ENCODE measurements at regions not wholly inside any gene's neighbourhood (a gene's known extent, or its start where the extent isn't known, plus 50 kb on each side); places are given as distances from the start of the nearest gene placed in this dataset.

GRCh38 chrX:128504496-128504895, 452.3 kb upstream of the ACTRT1 start:
- H3K4me3 ChIP-seq (ENCODE audit: low read depth, low read length): no peak overlapping the region
- DNase-seq (ENCODE audit: low read depth): no peak
- TF ChIP-seq CTCF (IDR thresholded peaks at IDR 0.05; ENCODE audit: insufficient read depth, low read depth, low read length): no peak

DNA sequence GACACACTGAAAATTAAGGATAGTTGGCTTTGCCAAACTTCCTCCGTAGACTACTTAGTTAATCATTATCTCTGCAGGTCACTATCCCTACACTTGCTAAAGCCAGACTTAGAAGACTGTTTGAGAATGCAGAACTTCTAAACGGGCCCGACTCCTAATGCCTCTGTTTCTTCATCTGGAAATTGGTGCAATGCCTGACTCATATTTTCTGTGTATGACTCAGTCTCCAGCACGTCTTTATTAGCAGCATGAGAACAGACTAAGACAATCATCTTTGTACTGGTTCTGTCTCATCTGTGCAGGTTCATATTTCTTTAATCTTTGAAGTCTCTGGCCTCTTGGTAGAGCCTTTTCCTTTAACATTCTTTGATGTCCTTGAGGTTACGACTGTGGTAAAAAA, 411.9 kb upstream of the ACTRT1 start:
- no peak overlapping the region for H3K4me3 ChIP-seq (ENCODE audit: low read depth, low read length)
- no peak for TF ChIP-seq CTCF (IDR thresholded peaks at IDR 0.05; ENCODE audit: insufficient read depth, low read depth, low read length)
- DNase-seq (ENCODE audit: low read depth): no peak

DNA sequence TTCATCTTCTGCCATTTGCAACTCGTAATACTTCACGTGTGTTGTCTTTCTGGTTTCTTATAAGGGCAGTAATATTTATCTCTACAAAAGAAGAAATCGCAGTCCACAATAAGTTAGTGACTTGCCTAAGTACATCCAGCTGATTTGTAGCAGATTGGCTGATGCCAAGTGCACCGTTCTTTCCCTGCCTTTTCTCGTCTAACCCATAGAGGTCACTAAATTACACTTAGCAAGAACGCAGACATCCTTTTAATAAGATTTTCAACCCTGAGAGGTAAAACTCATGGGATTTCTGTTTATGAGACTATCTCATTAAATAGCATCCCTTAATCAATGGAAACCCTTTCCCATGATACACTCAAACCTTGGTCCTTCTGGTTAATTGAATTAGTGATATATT, 408.6 kb upstream of the ACTRT1 start:
- no peak for TF ChIP-seq CTCF (IDR thresholded peaks at IDR 0.05; ENCODE audit: insufficient read depth, low read depth, low read length)
- no peak for DNase-seq (ENCODE audit: low read depth)

DNA sequence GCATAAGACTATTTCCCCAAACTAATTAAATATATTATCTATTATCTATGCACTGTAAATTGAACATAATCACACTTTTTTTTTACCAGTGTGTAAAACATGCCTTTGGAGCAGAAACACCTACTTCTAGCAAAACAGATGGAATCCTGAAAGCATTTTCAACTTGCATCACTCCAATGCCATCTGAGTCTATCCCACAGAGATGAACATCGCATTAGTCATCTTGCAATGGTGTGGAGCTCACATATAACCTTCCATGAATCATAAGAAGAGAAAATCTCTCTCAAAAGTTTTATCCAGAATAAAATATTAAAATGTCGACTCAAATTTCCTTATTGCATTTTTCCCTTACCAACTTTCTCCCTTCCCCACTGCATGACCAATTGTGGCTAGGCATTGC, 406.7 kb upstream of the ACTRT1 start:
- no peak for DNase-seq (ENCODE audit: low read depth)
- no peak overlapping the region for H3K4me3 ChIP-seq (ENCODE audit: low read depth, low read length)

More for the DNA sequence above, 408.6 kb upstream of the ACTRT1 start:
- no peak overlapping the region for H3K4me3 ChIP-seq (ENCODE audit: low read depth, low read length)

DNA sequence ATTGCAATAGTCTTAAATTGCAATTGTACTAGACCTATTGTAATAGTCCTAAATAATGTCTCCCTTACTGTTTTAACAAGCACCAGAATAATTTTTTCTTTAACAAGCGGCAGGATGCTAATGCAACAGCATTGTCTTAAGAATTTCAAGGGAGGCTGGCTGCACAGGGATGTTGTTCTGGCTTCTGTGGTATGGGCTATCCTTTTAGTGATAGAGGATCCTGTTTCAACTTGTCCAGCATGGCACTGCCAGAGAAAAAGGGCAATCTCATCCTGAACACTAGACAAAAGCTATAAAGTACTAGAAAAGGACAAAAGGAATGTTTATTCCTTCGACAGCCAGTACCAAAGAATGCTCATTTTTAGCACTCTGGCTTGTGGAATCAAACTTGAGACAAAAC, 405.5 kb upstream of the ACTRT1 start:
- H3K4me3 ChIP-seq (ENCODE audit: low read depth, low read length): no peak overlapping the region
- no peak for TF ChIP-seq CTCF (IDR thresholded peaks at IDR 0.05; ENCODE audit: insufficient read depth, low read depth, low read length)
- DNase-seq (ENCODE audit: low read depth): no peak

More for the DNA sequence above, 406.7 kb upstream of the ACTRT1 start:
- no peak for TF ChIP-seq CTCF (IDR thresholded peaks at IDR 0.05; ENCODE audit: insufficient read depth, low read depth, low read length)

GRCh38 chrX:128439159-128439558, 387.0 kb upstream of the ACTRT1 start:
- no peak for DNase-seq (ENCODE audit: low read depth)
- H3K4me3 ChIP-seq (ENCODE audit: low read depth, low read length): no peak overlapping the region
- TF ChIP-seq CTCF (IDR thresholded peaks at IDR 0.05; ENCODE audit: insufficient read depth, low read depth, low read length): no peak

GRCh38 chrX:128438082-128438481, 385.9 kb upstream of the ACTRT1 start:
- H3K4me3 ChIP-seq (ENCODE audit: low read depth, low read length): no peak overlapping the region
- no peak for TF ChIP-seq CTCF (IDR thresholded peaks at IDR 0.05; ENCODE audit: insufficient read depth, low read depth, low read length)
- DNase-seq (ENCODE audit: low read depth): no peak

Data from fibroblast of villous mesenchyme (primary cell).